ENCODE measurements at regions not wholly inside any gene's neighbourhood (a gene's known extent, or its start where the extent isn't known, plus 50 kb on each side); places are given as distances from the start of the nearest gene placed in this dataset.

GRCh38 chr3:31193871-31194270 lies 299.4 kb upstream of the GADL1 start:
- TF ChIP-seq CTCF (IDR thresholded peaks at IDR 0.05) (no peak), POLR2A (IDR thresholded peaks at IDR 0.05) (no peak)

All from esophagus squamous epithelium (tissue), 4 donors.